CD1c-positive myeloid dendritic cell (primary cell): ENCODE measurements at regions not wholly inside any gene's neighbourhood (a gene's known extent, or its start where the extent isn't known, plus 50 kb on each side); places are given as distances from the start of the nearest gene placed in this dataset.

Source experiments
- DNase-seq: peaks from one replicate; pipeline ENCODE4 v3.0.0-alpha.2; 2016; ENCODE audit errors: extremely low spot score

- DNase-seq = no peak
Observed at GRCh38 chr22:46078241-46079092, 71.9 kb upstream of the PPARA start.

GRCh38 chr22:46079093-46079860, 71.0 kb upstream of the PPARA start:
- no peak for DNase-seq

GRCh38 chr22:46079861-46080821, 70.2 kb upstream of the PPARA start:
- DNase-seq = no peak

- DNase-seq = no peak
Observed at GRCh38 chr22:46081036-46081830, 69.1 kb upstream of the PPARA start.

GRCh38 chr22:46081831-46082210, 68.5 kb upstream of the PPARA start:
- DNase-seq = no peak

GRCh38 chr22:46082633-46083032, 67.7 kb upstream of the PPARA start:
- no peak for DNase-seq

GRCh38 chr22:46083383-46084350, 66.7 kb upstream of the PPARA start:
- no peak for DNase-seq

- no peak for DNase-seq
Observed at GRCh38 chr22:46084376-46084775, 66.0 kb upstream of the PPARA start.

GRCh38 chr22:46084943-46085827, 65.1 kb upstream of the PPARA start:
- no peak for DNase-seq

GRCh38 chr22:46085828-46086576, 64.3 kb upstream of the PPARA start:
- DNase-seq = no peak

GRCh38 chr22:46086577-46087335, 63.6 kb upstream of the PPARA start:
- no peak for DNase-seq

GRCh38 chr22:46087336-46087690, 63.0 kb upstream of the PPARA start:
- no peak for DNase-seq

- no peak for DNase-seq
Observed at GRCh38 chr22:46087816-46088277, 62.5 kb upstream of the PPARA start.

- DNase-seq = no peak
Observed at GRCh38 chr22:46088541-46089311, 61.6 kb upstream of the PPARA start.

GRCh38 chr22:46089426-46090035, 60.8 kb upstream of the PPARA start:
- DNase-seq = no peak

GRCh38 chr22:46090036-46090591, 60.2 kb upstream of the PPARA start:
- DNase-seq = no peak
